ENCODE measurements at regions not wholly inside any gene's neighbourhood (a gene's known extent, or its start where the extent isn't known, plus 50 kb on each side); places are given as distances from the start of the nearest gene placed in this dataset.

DNA sequence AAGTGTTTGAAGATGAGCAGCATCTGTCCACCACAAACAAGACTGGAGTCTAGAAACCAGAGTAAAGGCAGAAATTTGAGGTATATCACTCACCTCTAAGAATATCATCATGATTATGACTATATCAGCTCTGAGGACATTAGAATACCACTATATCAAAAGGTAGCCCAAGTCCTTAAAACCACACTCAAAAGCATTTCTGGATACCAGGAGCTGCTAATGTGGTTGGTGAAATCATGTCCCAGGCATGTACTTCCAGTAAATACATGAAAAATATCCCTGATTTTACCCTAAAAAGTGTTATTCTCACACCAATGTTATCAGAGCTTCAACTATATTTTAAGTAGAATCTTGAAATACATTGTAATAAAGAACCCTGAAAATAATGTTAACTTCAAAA lies 136.3 kb upstream of the SMAD1 start:
- no peak for FAIRE-seq

DNA sequence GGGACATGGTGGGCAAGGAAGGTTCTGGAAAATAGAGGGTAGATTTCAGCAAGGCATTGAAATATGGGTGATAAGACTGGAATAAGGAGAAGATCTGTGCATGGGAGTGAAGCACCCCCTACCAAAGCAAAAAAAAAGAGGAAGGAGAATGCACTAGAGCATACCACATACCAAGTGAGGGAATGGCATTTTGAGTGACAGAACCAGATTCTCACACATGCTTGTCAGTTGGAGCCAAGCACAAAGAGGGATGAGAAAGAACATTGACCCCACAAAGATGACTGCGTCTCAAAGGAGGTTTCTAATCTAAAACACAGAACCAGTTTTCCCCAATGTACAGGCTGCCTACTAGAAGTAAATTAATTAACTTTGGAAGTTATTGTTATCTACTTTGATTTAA lies 140.3 kb upstream of the SMAD1 start:
- FAIRE-seq: no peak

DNA sequence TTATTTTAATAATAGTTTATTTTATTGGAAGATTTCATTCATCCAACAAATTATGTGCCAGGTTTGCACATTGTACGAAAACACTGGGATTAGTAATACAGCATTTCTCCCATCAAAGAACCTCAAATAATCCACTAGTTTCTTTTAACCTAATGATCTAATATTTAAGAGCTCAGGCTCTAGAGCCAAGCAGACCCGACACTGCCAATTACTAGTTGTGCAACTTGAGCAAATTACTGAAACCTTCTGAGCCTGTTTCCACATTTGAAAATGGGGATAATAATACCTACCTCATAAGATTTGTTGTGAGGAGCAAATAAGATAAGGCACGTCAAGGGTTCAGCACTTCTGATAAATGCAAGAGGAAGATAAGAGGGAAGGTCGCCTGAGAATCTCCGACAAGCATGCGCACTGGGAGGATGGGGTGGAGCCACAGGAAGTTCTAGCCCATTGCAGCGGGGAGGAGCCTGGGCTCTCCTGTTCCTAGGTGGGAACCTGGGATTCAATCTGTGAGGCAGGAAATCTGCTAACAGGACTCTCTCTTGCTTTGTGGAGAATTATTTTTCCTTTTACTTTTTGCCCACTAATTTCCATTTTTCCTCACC lies 141.5 kb upstream of the SMAD1 start:
- FAIRE-seq: no peak

- no peak for FAIRE-seq
Measured at GRCh38 chr4:145339075-145339725, 142.5 kb upstream of the SMAD1 start.

DNA sequence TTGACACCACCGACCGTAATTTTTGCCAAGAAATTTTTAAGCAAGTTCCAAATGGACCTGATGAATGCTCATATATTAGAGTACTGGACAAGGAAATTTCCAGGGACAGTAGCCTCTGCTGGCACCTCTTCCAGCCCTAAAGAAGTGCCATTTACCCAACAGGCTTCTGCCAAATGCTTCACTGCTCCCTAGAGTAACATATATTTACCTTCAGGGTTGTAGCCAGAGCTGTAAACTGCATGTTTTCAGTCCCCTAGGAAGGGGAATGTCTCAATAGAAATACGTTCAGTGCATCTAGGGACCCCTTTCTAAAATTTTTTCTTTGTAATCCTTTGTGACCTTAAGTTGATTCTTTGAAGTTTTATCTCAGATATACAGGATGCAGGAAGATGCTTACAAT lies 143.1 kb upstream of the SMAD1 start:
- no peak for FAIRE-seq

DNA sequence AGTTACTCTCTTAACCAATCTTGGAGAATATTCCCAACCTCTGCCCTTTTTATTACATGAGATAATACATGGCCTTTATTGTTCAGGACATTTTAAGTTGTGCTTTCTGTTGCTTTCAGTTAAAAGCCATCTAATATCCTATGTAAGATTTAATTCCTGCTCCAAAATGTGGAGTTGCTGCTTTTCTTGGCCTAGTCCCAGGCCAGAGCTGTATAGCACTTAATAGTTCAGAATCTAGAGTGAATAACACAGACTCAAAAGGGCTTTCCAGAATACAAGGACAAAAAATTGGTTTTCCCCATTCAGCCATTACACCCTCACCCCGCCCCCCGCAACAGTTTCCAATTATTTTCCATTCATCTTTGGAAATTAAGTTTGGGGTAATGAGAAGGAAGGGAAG lies 144.3 kb upstream of the SMAD1 start:
- FAIRE-seq: no peak

- no peak for FAIRE-seq
Measured at GRCh38 chr4:145333786-145334185, 147.9 kb upstream of the SMAD1 start.

DNA sequence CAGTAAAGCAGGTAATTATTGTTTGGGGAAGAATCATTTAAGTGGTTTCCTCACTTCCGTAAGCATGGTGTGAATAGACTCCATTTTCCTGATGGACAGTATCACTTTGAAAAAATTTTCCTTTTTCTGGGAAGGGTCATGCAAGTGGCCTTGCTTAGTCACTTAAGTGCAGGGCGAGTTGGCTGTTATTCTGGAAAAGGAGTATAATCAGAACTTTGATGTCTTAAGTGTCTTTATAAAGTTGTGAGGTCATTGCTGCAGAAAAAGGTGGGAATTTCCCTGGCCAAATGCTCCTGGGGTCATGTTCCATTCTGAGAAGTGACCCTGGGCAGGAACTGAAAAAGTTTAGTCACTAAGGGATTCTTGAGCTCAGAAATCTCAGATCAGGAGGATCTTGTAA lies 146.1 kb upstream of the OTUD4 start:
- no peak for FAIRE-seq

GRCh38 chr4:145324161-145324560 lies 143.8 kb upstream of the OTUD4 start:
- FAIRE-seq: no peak

DNA sequence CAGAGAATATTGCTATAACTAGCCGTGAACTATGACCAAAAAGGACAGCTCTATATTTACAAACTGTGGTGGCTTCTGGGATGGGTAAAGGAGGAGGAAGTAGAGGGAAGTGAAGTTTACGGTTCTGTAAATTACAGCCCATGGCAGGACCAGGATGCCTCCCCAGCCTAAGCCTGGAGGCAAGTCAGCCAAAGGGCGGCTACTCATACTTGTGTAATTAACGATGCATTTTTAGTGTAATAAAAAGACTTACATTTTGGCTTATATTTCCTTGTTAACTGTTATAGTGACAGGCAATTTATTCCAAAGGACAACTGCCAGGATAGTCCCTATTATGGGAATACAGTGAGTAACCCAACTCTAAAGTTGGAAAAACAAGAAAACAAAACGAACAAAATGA lies 139.9 kb upstream of the OTUD4 start:
- no peak for FAIRE-seq

DNA sequence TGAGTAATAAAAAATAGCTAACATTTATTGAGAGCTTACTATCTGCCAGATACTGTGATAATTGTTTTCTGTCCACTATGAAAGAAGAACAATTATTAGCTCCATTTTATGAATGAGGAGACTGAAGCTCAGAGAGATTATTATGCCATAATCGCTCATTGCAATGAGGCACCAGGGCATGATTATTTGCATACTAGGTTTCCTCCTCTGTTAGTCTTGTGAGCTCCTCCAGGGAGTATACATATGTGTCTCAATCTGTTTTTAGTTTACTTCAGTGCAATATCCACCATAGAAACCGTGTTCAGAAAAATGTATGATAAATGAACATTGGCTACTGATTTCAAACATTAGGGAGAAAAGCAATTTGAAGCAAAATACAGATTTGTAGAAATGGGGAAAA lies 139.4 kb upstream of the OTUD4 start:
- no peak for FAIRE-seq

DNA sequence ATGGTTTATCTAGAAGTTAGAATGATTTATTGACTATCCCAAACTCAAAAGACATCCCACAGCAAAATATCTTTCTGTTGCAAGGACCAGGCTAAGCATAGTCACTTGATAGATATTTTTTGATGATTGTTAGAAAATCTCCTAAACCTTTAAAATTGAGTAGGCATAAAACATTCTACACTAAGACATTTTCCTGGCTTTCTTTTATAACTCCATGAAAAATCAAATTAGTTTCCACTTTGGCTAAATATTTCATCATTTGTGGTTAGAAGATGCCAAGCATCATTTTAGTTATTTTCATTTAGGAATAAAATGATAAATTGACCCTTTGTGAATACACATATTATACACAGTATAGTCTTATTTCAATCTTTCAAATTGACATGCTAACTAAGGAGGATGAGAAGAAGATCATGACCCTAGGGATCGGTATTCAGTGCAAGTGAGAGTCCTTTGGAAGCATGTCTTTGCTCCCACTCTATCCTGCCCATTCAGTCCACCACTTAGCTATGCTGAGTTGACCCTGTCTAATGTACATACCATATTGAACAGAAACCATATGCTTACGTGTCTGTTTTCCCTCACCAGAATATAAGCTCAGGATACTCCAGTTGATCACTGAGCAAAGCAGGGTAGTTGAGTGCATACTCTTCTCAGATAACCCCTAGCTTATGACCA lies 136.6 kb upstream of the OTUD4 start:
- FAIRE-seq: no peak

DNA sequence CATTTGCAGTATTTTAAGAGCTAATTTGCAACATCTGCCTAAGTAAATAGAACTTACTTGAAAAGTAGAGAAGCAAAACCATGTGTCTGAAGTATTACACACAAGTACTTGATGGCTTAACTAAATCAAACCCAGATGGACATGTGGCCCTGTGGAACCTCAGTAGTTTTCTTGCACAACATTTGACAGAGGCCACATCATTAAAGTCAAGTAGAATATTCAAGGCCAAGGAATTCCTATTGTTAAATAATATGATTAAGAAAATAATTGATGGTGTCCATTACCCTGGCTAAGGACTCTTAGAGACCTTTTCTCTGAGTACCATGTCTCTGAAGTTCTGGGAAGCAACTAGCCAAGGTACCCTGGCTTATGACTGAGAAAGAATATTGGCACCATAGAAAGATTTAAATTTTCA lies 135.4 kb upstream of the OTUD4 start:
- FAIRE-seq: no peak

DNA sequence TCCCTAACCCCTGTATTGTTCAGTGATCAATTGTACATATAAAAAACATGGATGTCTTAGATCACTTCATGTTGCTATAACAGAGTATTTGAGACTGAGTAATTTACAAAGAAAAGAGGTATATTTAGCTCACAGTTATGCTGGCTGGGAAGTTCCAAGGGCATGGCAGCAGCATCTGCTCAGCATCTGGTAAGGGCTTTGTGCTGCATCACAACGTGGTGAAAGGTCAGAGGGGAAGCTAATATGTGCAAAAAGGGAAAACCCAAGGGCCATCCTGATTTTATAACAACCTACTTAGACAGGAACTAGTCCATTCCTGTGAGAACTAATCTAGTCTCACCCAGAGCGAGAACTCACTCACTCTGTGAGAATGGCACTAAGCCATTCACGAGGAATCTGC lies 128.2 kb upstream of the OTUD4 start:
- FAIRE-seq: no peak

- FAIRE-seq: no peak
Measured at GRCh38 chr4:145307763-145308430, 127.5 kb upstream of the OTUD4 start.

GRCh38 chr4:145307120-145307519 lies 126.7 kb upstream of the OTUD4 start:
- FAIRE-seq: no peak

DNA sequence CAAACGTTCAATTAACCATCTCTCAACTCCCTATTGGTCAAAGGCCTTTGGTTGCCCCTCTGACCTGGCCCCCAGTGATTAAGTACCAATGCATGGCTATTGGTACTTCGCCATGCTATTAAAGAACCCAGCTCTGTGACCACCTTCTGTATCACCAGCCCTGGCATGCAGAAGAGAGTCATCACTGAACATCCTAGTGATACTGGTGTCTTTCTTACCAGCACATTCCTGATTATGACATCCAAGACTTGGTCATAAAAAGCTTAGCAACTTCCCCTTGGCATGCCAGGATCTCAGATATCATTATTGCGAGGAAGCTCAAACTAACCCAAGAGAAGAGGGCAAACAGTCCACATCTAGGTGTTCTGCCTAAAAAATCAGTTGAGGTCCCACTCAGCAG lies 122.3 kb upstream of the OTUD4 start:
- no peak for FAIRE-seq

DNA sequence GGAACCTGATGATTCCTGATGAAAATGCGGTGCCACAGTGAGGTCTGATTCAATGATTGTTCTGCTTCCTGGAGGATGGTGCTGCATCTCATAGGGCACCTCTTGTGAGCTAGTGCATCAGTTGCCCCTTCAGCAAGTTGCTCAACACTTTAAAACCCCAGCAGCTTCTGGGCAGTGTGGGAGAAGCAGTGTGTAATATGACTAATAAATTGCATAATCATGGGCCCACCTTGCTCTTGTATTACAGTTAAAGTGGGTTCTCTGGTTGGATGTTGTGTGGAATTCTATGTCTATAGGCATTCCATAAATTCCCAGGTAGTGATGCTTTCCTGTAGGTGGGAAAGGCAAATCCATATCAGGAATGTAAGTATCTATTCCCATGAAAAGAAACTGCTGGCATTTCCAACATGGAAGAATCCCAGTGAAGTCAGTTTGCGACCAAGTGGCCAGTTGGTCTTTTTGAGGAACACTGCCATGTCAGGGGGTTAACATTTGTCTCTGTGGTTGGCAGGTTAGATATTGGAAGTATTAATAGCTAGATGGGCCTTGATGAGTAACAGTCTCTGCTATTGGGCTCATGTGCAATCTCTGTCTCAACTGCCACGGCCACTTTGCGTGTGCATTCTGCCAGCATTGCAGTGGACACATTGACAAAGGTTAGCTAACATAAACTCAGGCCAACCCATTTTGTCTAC lies 121.1 kb upstream of the OTUD4 start:
- FAIRE-seq: no peak

- FAIRE-seq: no peak
Measured at GRCh38 chr4:145299380-145300076, 119.1 kb upstream of the OTUD4 start.

DNA sequence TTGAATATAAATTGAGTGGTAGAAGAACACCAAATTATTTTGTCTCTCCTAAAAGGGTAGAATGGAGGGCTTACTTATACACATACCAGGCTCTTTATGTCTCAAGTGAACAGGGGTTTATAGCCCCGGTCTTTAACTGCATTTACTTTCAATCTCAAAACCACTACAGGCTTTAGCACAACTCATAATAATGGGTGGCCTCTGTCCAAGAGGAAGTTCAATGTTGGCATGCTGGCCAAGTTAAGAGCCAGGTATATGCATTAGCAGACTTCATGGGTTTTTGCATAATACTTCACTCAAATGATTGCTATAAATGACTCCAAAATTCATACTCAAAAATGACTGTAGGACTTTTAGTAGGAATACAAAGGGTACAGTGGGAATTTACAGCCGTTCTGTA lies 118.5 kb upstream of the OTUD4 start:
- FAIRE-seq: no peak

- FAIRE-seq: no peak
Measured at GRCh38 chr4:145297556-145297955, 117.2 kb upstream of the OTUD4 start.

DNA sequence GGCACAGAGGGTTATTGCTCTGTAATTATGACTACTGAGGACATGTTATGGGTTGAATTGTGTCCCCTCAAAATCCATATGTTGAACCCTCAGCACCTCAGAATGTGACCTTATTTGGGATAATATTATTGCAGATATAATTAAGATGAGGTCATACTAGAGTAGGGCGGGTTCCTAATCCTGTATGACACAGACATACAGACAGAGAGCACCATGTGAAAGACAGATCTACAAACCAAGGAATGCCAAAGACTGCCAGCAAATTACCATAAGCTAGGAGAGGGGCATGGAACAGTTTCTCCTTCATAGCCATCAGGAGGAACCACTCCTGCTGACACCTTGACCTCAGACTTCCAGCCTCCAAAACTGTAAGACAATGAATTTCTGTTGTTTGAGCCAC lies 115.2 kb upstream of the OTUD4 start:
- FAIRE-seq: no peak

DNA sequence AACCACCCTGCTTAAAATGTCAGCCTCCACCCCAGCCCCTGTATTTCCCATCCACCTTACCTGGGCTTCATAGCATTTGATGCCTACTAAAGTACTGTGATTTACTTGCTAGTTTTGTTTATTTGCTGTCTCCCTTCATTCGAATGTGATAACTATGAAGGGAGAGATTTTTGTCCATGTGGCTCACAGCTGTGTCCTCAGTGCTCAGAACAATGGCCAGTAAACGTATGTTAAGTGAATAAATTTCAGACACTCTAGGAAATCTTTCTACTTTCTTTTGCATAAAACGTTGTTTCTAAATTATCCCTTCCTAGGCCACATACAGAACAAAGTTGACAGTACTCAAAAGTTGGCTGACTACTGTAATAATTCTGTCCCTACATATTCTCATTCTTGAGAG lies 114.7 kb upstream of the OTUD4 start:
- no peak for FAIRE-seq
